Tibial nerve (tissue), 4 donors: ENCODE measurements at regions not wholly inside any gene's neighbourhood (a gene's known extent, or its start where the extent isn't known, plus 50 kb on each side); places are given as distances from the start of the nearest gene placed in this dataset.

Experiments used
- EP300 ChIP-seq, 2 donors: sonication (generic); formaldehyde crosslinking; IDR thresholded peaks; one replicate each; pipeline ENCODE4 v1.6.1; 2017; ENCODE audit warnings: antibody characterized with exemption in 2 of 2, mild to moderate bottlenecking in 1 of 2
- POLR2A ChIP-seq, 2 donors: fragments of 450-650 bp; IDR thresholded peaks; one replicate each; pipeline ENCODE4 v1.6.1; 2017; ENCODE audit warnings: antibody characterized with exemption in 2 of 2, mild to moderate bottlenecking in 2 of 2, moderate library complexity in 2 of 2
- TF ChIP-seq, protein P1 (sequence below), 5 experiments: fragments of 200-600 bp in 3 of 5; fragments of 450-650 bp in 2 of 5; sonication (generic) in 3 of 5; IDR thresholded peaks; one replicate each; pipeline ENCODE4 v1.5.1; 2016 to 2019; ENCODE audit warnings: antibody characterized with exemption in 5 of 5, mild to moderate bottlenecking in 3 of 5, moderate library complexity in 2 of 5

DNA sequence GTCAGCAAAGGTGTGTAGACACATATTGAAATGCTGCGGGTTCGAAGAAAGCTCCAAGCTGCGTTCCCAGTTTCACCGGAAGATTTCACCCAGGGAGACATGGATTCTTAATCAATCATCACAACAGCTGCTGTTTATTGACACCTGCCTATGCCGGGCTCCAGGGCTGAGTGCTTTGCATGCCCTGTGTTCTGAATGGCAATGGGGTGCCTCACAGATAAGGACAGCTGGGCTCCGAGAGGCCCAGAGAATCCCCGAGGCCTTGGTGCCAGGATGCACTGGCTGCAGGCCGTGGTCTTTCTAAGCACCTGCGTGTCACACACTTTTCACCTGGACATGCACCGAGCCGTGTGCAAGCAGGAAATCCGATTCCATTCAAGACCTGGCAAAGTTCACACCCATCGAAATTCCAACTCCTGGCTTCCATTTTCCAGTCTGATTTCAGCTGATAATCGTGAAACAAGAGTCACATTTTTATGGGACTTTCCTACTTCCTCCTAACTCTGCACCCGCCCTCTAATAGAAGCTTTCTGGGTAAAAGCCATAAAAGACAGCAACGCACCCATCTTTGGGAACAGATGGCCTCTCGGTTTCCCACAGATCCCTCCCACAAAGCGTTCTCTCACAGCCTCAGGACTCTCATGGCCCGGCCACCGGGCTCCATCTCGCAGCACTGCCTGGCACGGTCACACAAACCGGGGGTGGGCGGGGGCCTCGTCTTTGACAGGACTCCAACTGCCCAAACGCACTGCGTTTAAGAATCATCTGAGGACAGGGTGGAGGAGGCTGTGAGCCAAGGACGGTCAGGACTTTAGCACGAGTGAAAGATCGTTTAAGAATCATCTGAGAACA, 245.6 kb upstream of the SALL3 start:
- TF ChIP-seq POLR2A (IDR thresholded peaks at IDR 0.05) = no peak
- TF ChIP-seq, protein P1, sequence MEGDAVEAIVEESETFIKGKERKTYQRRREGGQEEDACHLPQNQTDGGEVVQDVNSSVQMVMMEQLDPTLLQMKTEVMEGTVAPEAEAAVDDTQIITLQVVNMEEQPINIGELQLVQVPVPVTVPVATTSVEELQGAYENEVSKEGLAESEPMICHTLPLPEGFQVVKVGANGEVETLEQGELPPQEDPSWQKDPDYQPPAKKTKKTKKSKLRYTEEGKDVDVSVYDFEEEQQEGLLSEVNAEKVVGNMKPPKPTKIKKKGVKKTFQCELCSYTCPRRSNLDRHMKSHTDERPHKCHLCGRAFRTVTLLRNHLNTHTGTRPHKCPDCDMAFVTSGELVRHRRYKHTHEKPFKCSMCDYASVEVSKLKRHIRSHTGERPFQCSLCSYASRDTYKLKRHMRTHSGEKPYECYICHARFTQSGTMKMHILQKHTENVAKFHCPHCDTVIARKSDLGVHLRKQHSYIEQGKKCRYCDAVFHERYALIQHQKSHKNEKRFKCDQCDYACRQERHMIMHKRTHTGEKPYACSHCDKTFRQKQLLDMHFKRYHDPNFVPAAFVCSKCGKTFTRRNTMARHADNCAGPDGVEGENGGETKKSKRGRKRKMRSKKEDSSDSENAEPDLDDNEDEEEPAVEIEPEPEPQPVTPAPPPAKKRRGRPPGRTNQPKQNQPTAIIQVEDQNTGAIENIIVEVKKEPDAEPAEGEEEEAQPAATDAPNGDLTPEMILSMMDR (IDR thresholded peaks at IDR 0.05) = no peak
- TF ChIP-seq EP300 (IDR thresholded peaks at IDR 0.05) = no peak
